HG02571 (cell line): ENCODE measurements at regions not wholly inside any gene's neighbourhood (a gene's known extent, or its start where the extent isn't known, plus 50 kb on each side); places are given as distances from the start of the nearest gene placed in this dataset.
"Not testable (repeated sequence)": the region's sequence is repeated elsewhere in the genome, so short reads cannot be mapped to it uniquely, and the experiment has no call there.

Experiments
- ATAC-seq: cut with Tn5 transposase; IDR thresholded peaks from one replicate; pipeline ENCODE4 v1.9.1; 2021; ENCODE audit warnings: mild to moderate bottlenecking, moderate library complexity; ENCODE audit not compliant: unreplicated experiment

- ATAC-seq = peak; percentile 93
These were observed 58.9 kb upstream of the THUMPD2 start for GRCh38 chr2:39837856-39838453.

- no peak for ATAC-seq
These were observed 57.6 kb upstream of the THUMPD2 start for GRCh38 chr2:39836638-39837037.

GRCh38 chr2:39834426-39834825 lies 55.4 kb upstream of the THUMPD2 start:
- ATAC-seq = no peak

- ATAC-seq = not testable (repeated sequence)
These were observed 51.6 kb upstream of the THUMPD2 start for GRCh38 chr2:39830610-39831009.
